Heart right ventricle (tissue), 16 donors: ENCODE measurements at regions not wholly inside any gene's neighbourhood (a gene's known extent, or its start where the extent isn't known, plus 50 kb on each side); places are given as distances from the start of the nearest gene placed in this dataset.

Source experiments
- ATAC-seq, 8 donors: fragments of 200-7000 bp; cut with Tn5 transposase; one replicate each; pipeline ENCODE4 v1.9.1; 2020; ENCODE audit warnings: mild to moderate bottlenecking in 8 of 8, moderate library complexity in 8 of 8, moderate number of reproducible peaks in 1 of 8
- DNase-seq, 2 donors: peaks; one replicate each; pipeline ENCODE4 v3.0.0-alpha.2; 2020
- H3K27ac ChIP-seq, 10 donors: fragments of 200-600 bp; sonication (generic) in 2 of 10; one replicate each; pipeline versions ENCODE4 v1.5.0 to v1.8.0; 2020 to 2022; ENCODE audit warnings: mild to moderate bottlenecking in 3 of 10
- H3K27me3 ChIP-seq, 7 donors: fragments of 200-600 bp; one replicate each; pipeline ENCODE4 v1.8.0; 2021 to 2022; ENCODE audit warnings: mild to moderate bottlenecking in 2 of 7
- H3K36me3 ChIP-seq, 9 donors: fragments of 200-600 bp; sonication (generic) in 1 of 9; one replicate each; pipeline versions ENCODE4 v1.5.0 to v1.8.0; 2020 to 2022; ENCODE audit warnings: mild to moderate bottlenecking in 2 of 9
- H3K4me1 ChIP-seq, 9 donors: fragments of 200-600 bp; sonication (generic) in 1 of 9; one replicate each; pipeline versions ENCODE4 v1.5.0 to v1.8.0; 2020 to 2022; ENCODE audit warnings: mild to moderate bottlenecking in 4 of 9
- H3K4me3 ChIP-seq, 10 donors: fragments of 200-600 bp; sonication (generic) in 2 of 10; one replicate each; pipeline versions ENCODE4 v1.5.0 to v1.8.0; 2020 to 2022; ENCODE audit warnings: mild to moderate bottlenecking in 7 of 10, moderate library complexity in 2 of 10
- H3K9me3 ChIP-seq, 11 donors: fragments of 200-600 bp in 10 of 11; sonication (generic) in 2 of 11; one replicate each; pipeline versions ENCODE4 v1.5.0 to v1.8.0; 2013 to 2022; ENCODE audit warnings: mild to moderate bottlenecking in 2 of 11, control low read depth in 1 of 11, moderate library complexity in 1 of 11
- WGBS, 2 donors: extraction: QIAGEN DNeasy Blood & Tissue Kit; methylation state at CpG; one replicate each; pipeline ENCODE4 v1.1.7; 2013; ENCODE audit warnings: inconsistent platforms in 1 of 2; 5-methylcytosine and 5-hydroxymethylcytosine counted together
- intact Hi-C, 10 donors: fragments of 100-400 bp; cut with DNase I; formaldehyde crosslinking; loops; one replicate each; pipeline versions ENCODE4 v1.11.1 to v1.14.2; 2022
- TF ChIP-seq, protein P1 (sequence below), 9 donors: fragments of 200-600 bp; sonication (generic) in 2 of 9; IDR thresholded peaks; one replicate each; pipeline versions ENCODE4 v1.5.0 to v1.8.0; 2021 to 2022; ENCODE audit warnings: antibody characterized with exemption in 9 of 9, mild to moderate bottlenecking in 5 of 9, moderate library complexity in 1 of 9
- donor health status: Arrhythmogenic right ventricular cardiomyopathy.
- donor health status: ischemic (EF 13 %, LVEDD 7.1; RV severe dilation, severe dysfunction).
- donor health status: healthy with polysubstance abuse.
- donor health status: DM: no; HTN: yes; CAD: no.
- donor health status: DM: no; HTN: no; CAD: no.
- donor health status: ischemic (EF 25% LVEDD 6.9; RV normal size, moderate dysfunction).
- donor health status: ischemic (EF 25% LVEDD 5.7; RV mildly dilated, moderate dysfunction).
- donor health status: healthy.
- donor health status: DM: yes; HTN: yes; CAD: no.
- donor health status: Ischemic cardiomyopathy.
- donor health status: ischemic (EF 35%, LVEDD 5.7; RV mildly dilated, moderate dysfunction).
- donor health status: nonischemic (EF 11% LVEDD 7.7; RV severe dilation, severe dysfunction).
- donor health status: DM: yes; HTN: yes; CAD: no.
- donor health status: PGD.
- donor health status: ischemic (EF 29% LVEDD 5.4; RV normal size, mild dysfunction).
- donor health status: nonischemic (EF 23%, LVEDD 6.1; RV moderate dilation, normal function).

DNA sequence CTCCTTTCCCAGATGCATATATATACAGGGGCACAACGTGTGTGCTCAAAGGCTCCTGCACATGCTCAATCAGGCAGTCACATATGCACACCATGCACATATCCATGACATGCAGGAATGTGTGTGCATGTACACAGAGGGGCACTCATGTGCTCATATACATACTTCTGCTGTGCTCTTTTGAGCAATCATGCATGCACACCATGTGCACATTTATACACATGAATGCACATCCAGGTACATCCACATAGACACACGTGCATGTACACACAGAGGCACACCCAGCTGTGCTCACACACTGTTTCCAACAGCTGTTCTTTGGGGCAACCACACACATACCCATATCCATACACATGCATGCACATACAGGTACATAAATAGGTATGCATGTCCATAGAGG is 165.3 kb downstream of the SALL1 start:
- peaks cover 0 to 4% (median 0%) of the 10 kb centered on the region in 7 donors for H3K27me3 ChIP-seq
- DNase-seq (no peak), ATAC-seq (no peak)
- H3K4me1 ChIP-seq = no peaks in the 10 kb centered on the region
- H3K4me3 ChIP-seq = no peak overlapping the region
- no peak overlapping the region for H3K27ac ChIP-seq
- 51 to 60% methylated on average over 2 of the region's 2 CpGs for WGBS, 2 donors
- intact Hi-C loops = no loop called here
- H3K36me3 ChIP-seq = no peaks in the 10 kb centered on the region
- peaks cover 0 to 16% (median 0%) of the 10 kb centered on the region in 11 donors for H3K9me3 ChIP-seq
- TF ChIP-seq, protein P1, sequence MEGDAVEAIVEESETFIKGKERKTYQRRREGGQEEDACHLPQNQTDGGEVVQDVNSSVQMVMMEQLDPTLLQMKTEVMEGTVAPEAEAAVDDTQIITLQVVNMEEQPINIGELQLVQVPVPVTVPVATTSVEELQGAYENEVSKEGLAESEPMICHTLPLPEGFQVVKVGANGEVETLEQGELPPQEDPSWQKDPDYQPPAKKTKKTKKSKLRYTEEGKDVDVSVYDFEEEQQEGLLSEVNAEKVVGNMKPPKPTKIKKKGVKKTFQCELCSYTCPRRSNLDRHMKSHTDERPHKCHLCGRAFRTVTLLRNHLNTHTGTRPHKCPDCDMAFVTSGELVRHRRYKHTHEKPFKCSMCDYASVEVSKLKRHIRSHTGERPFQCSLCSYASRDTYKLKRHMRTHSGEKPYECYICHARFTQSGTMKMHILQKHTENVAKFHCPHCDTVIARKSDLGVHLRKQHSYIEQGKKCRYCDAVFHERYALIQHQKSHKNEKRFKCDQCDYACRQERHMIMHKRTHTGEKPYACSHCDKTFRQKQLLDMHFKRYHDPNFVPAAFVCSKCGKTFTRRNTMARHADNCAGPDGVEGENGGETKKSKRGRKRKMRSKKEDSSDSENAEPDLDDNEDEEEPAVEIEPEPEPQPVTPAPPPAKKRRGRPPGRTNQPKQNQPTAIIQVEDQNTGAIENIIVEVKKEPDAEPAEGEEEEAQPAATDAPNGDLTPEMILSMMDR (IDR thresholded peaks at IDR 0.05) = no peak

DNA sequence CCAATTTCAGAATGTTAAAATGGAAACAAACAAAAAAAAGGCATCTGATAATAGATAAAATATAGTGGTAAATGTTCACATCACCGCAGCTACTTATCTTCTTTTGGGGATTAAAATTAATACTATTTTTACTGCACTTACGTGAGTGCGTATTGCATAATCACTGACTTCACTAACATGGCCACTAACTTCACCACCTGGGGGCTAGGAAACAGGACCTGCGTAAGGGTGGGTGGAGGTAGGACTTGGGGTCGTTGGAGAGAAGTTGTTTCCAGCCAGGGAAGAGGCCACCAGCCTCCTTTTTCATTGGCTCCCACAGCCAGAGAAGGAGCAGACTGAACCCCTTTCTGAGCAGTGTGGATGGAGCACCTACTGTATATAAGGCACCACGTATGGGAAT is 166.4 kb downstream of the SALL1 start:
- DNase-seq (no peak), ATAC-seq (no peak)
- no peak overlapping the region for H3K4me3 ChIP-seq
- no peaks in the 10 kb centered on the region for H3K4me1 ChIP-seq
- no peak overlapping the region for H3K27ac ChIP-seq
- peaks cover 0 to 16% (median 0%) of the 10 kb centered on the region in 11 donors for H3K9me3 ChIP-seq
- no peaks in the 10 kb centered on the region for H3K36me3 ChIP-seq
- H3K27me3 ChIP-seq = peaks cover 0 to 4% (median 0%) of the 10 kb centered on the region in 7 donors
- WGBS, 2 donors = 51 to 56% methylated on average over 6 of the region's 6 CpGs
- intact Hi-C loops = no loop called here
- TF ChIP-seq, protein P1 (IDR thresholded peaks at IDR 0.05) = no peak

DNA sequence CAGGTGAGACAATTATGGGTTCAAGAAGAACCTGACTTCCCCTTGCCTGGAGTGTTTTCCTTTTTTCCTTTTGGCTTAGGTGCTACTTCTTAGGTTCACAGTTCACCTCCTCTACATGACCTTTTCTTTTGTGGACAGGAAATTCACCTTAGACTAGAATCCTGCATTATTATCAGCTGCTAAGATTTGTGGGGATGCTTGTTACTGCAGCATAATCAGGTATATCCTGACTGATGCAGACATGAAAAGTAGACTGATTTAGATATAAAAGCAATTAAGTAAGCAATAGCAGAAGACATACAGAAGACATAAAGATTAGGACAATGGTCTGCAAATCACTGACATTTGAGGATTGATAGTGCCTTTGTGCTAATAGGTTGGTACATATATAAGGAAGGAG is 168.3 kb downstream of the SALL1 start:
- Histone ChIP-seq H3K36me3 (no peaks in the 10 kb centered on the region), H3K27me3 (peaks cover 0 to 9% (median 0%) of the 10 kb centered on the region in 7 donors), H3K4me3 (no peak overlapping the region), H3K9me3 (peaks cover 0 to 16% (median 0%) of the 10 kb centered on the region in 11 donors), H3K4me1 (no peaks in the 10 kb centered on the region), H3K27ac (no peak overlapping the region)
- ATAC-seq (no peak), DNase-seq (no peak)
- intact Hi-C loops = no loop called here
- TF ChIP-seq, protein P1 (IDR thresholded peaks at IDR 0.05) = no peak

DNA sequence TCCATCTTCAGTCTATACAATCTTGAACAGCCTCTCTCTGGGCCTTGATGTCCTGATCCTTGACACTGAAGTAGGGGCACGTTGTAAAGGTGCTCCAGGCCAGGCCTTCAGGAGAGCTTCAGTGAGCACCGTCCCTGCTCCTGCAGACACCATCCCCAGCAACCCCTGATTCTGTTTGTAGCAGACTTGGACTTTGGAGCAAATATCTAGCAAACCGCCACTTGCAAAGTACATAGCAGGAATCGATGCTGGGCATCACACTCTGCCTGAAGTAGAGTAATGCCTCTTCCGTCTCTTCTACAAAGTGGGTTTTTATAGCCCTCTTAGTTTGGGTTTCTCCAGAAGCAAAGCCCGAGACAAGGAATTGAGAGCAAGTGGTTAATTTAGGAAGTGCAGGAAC is 169.1 kb downstream of the SALL1 start:
- no peaks in the 10 kb centered on the region for H3K36me3 ChIP-seq
- H3K9me3 ChIP-seq = peaks cover 0 to 16% (median 0%) of the 10 kb centered on the region in 11 donors
- WGBS, 2 donors = 82 to 86% methylated on average over 6 of the region's 6 CpGs
- TF ChIP-seq, protein P1 (IDR thresholded peaks at IDR 0.05) = no peak
- no peak for DNase-seq
- no peaks in the 10 kb centered on the region for H3K4me1 ChIP-seq
- intact Hi-C loops = no loop called here
- H3K27me3 ChIP-seq = peaks cover 0 to 9% (median 0%) of the 10 kb centered on the region in 7 donors
- no peak overlapping the region for H3K4me3 ChIP-seq
- no peak overlapping the region for H3K27ac ChIP-seq
- ATAC-seq = no peak
